Fibroblast of skin of right quadriceps (primary cell): ENCODE measurements at regions not wholly inside any gene's neighbourhood (a gene's known extent, or its start where the extent isn't known, plus 50 kb on each side); places are given as distances from the start of the nearest gene placed in this dataset.
"Not testable (repeated sequence)": the region's sequence is repeated elsewhere in the genome, so short reads cannot be mapped to it uniquely, and the experiment has no call there.

Experiments used
- DNase-seq: peaks from one replicate; pipeline ENCODE4 v3.0.0-alpha.2; 2013

- DNase-seq: not testable (repeated sequence)
These were observed 167.4 kb upstream of the IGFBP3 start for GRCh38 chr7:46088486-46088885.

GRCh38 chr7:46080595-46081159 is 159.6 kb upstream of the IGFBP3 start:
- peak; percentile 65 for DNase-seq

- no peak for DNase-seq
These were observed 158.3 kb upstream of the IGFBP3 start for GRCh38 chr7:46079421-46079820.

GRCh38 chr7:46076527-46076926 is 155.5 kb upstream of the IGFBP3 start:
- DNase-seq: no peak

- DNase-seq: no peak
These were observed 151.7 kb upstream of the IGFBP3 start for GRCh38 chr7:46072722-46073121.

GRCh38 chr7:46071601-46072000 is 150.5 kb upstream of the IGFBP3 start:
- DNase-seq: peak; percentile 61

- peak; percentile 76 for DNase-seq
These were observed 150.0 kb upstream of the IGFBP3 start for GRCh38 chr7:46071076-46071475.

GRCh38 chr7:46068159-46068558 is 147.1 kb upstream of the IGFBP3 start:
- DNase-seq: no peak

- peak; percentile 44 for DNase-seq
These were observed 138.4 kb upstream of the IGFBP3 start for GRCh38 chr7:46059308-46060020.

GRCh38 chr7:46058086-46058823 is 137.2 kb upstream of the IGFBP3 start:
- peak; percentile 85 for DNase-seq

- DNase-seq: peak; percentile 36
These were observed 133.8 kb upstream of the IGFBP3 start for GRCh38 chr7:46054915-46055314.

- DNase-seq: no peak
These were observed 133.2 kb upstream of the IGFBP3 start for GRCh38 chr7:46054272-46054671.

- DNase-seq: peak; percentile 13
These were observed 126.5 kb upstream of the IGFBP3 start for GRCh38 chr7:46047581-46047980.

GRCh38 chr7:46043338-46043737 is 122.3 kb upstream of the IGFBP3 start:
- DNase-seq: not testable (repeated sequence)

GRCh38 chr7:46039813-46040212 is 118.7 kb upstream of the IGFBP3 start:
- not testable (repeated sequence) for DNase-seq

GRCh38 chr7:46035166-46035565 is 114.1 kb upstream of the IGFBP3 start:
- no peak for DNase-seq

- peak; percentile 66 for DNase-seq
These were observed 113.1 kb upstream of the IGFBP3 start for GRCh38 chr7:46034056-46034768.

- DNase-seq: no peak
These were observed 112.5 kb upstream of the IGFBP3 start for GRCh38 chr7:46033592-46033991.

- no peak for DNase-seq
These were observed 111.9 kb upstream of the IGFBP3 start for GRCh38 chr7:46032942-46033341.

- DNase-seq: no peak
These were observed 111.3 kb upstream of the IGFBP3 start for GRCh38 chr7:46032353-46032752.

- no peak for DNase-seq
These were observed 108.1 kb upstream of the IGFBP3 start for GRCh38 chr7:46029111-46029704.

- no peak for DNase-seq
These were observed 107.2 kb upstream of the IGFBP3 start for GRCh38 chr7:46028246-46028645.

GRCh38 chr7:46026741-46027140 is 105.7 kb upstream of the IGFBP3 start:
- no peak for DNase-seq
